HEK293T (cell line): ENCODE measurements at regions not wholly inside any gene's neighbourhood (a gene's known extent, or its start where the extent isn't known, plus 50 kb on each side); places are given as distances from the start of the nearest gene placed in this dataset.

Experiments used
- CTCF ChIA-PET: fragments of 350-600 bp; formaldehyde crosslinking; extraction: SDS; loops from one replicate; lab custom pipeline; 2021; ENCODE audit warnings: antibody characterized with exemption, inconsistent platforms; lab: Yijun Ruan, JAX
- POLR2A ChIA-PET: fragments of 350-600 bp; formaldehyde crosslinking; extraction: SDS; loops from one replicate; lab custom pipeline; 2020; ENCODE audit warnings: antibody characterized with exemption, inconsistent platforms; lab: Yijun Ruan, JAX
- DNase-seq: peaks from one replicate; pipeline ENCODE4 v3.0.0; 2012; ENCODE audit warnings: mixed read lengths; ENCODE audit errors: extremely low spot score
- ARNT ChIP-seq: fragments of 450-650 bp; IDR thresholded peaks from 2 replicates; pipeline ENCODE4 v1.6.1; 2017; ENCODE audit warnings: mild to moderate bottlenecking
- BHLHE40 ChIP-seq: fragments of 450-650 bp; IDR thresholded peaks from 2 replicates; pipeline ENCODE4 v1.6.1; 2016; ENCODE audit warnings: mild to moderate bottlenecking, moderate library complexity, borderline replicate concordance
- CTBP1 ChIP-seq: fragments of 450-650 bp; IDR thresholded peaks from 2 replicates; pipeline ENCODE4 v1.6.1; 2016; ENCODE audit warnings: borderline replicate concordance
- ELF4 ChIP-seq: fragments of 450-650 bp; IDR thresholded peaks from 2 replicates; pipeline ENCODE4 v1.6.1; 2017; ENCODE audit warnings: antibody characterized with exemption
- FOXA1 ChIP-seq: fragments of 450-650 bp; IDR thresholded peaks from 2 replicates; pipeline ENCODE4 v1.6.1; 2016; ENCODE audit warnings: mild to moderate bottlenecking
- FOXK2 ChIP-seq: fragments of 450-650 bp; IDR thresholded peaks from 2 replicates; pipeline ENCODE4 v1.6.1; 2016; ENCODE audit warnings: mild to moderate bottlenecking
- FOXM1 ChIP-seq: fragments of 450-650 bp; IDR thresholded peaks from 2 replicates; pipeline ENCODE4 v1.6.1; 2017; ENCODE audit warnings: mild to moderate bottlenecking, borderline replicate concordance
- HDGF ChIP-seq: fragments of 450-650 bp; IDR thresholded peaks from 2 replicates; pipeline ENCODE4 v1.6.1; 2017; ENCODE audit warnings: antibody characterized with exemption, borderline replicate concordance
- L3MBTL2 ChIP-seq: fragments of 450-650 bp; conservative IDR thresholded peaks from 2 replicates; pipeline ENCODE4 v1.6.1; 2016; ENCODE audit warnings: mild to moderate bottlenecking
- LEF1 ChIP-seq: fragments of 450-650 bp; IDR thresholded peaks from 2 replicates; pipeline ENCODE4 v1.6.1; 2017; ENCODE audit warnings: mild to moderate bottlenecking, borderline replicate concordance
- NFRKB ChIP-seq: fragments of 450-650 bp; IDR thresholded peaks from 2 replicates; pipeline ENCODE4 v1.6.1; 2016; ENCODE audit warnings: mild to moderate bottlenecking, moderate library complexity
- SP1 ChIP-seq: fragments of 450-650 bp; IDR thresholded peaks from 2 replicates; pipeline ENCODE4 v1.6.1; 2017
- SUZ12 ChIP-seq: fragments of 450-650 bp; IDR thresholded peaks from 2 replicates; pipeline ENCODE4 v1.6.1; 2016; ENCODE audit warnings: mild to moderate bottlenecking
- TARDBP ChIP-seq: fragments of 450-650 bp; IDR thresholded peaks from 2 replicates; pipeline ENCODE4 v1.6.1; 2016
- ZNF384 ChIP-seq: fragments of 450-650 bp; IDR thresholded peaks from 2 replicates; pipeline ENCODE4 v1.6.1; 2016
- TF ChIP-seq, protein P1 (sequence below): fragments of 450-650 bp; IDR thresholded peaks from 2 replicates; pipeline ENCODE4 v1.6.1; 2016

DNA sequence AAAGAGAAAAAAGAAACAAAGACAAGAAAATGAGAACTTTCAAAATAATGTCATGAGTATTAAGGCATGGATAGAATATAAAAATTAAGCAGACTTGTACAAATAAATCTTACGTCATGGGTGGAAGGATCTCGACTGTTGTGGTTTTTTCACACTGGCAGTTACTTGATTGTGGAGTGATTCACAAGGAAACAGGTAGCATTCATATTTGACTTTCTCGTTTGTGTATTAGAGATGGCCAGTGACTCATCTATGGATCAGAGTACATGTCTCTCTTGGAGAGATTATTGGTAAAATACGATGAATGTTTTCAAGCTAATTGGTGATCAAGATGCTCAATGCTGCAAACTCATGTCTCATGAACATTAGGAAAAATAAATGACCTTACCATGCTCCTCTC, 564.3 kb downstream of the GATA3 start:
- TF ChIP-seq ELF4: no peak
- no peak for TF ChIP-seq BHLHE40
- TF ChIP-seq FOXM1: no peak
- no peak for TF ChIP-seq LEF1
- TF ChIP-seq L3MBTL2: no peak
- TF ChIP-seq TARDBP: no peak
- TF ChIP-seq FOXA1: no peak
- TF ChIP-seq CTBP1: no peak
- TF ChIP-seq SP1: no peak
- TF ChIP-seq, protein P1, sequence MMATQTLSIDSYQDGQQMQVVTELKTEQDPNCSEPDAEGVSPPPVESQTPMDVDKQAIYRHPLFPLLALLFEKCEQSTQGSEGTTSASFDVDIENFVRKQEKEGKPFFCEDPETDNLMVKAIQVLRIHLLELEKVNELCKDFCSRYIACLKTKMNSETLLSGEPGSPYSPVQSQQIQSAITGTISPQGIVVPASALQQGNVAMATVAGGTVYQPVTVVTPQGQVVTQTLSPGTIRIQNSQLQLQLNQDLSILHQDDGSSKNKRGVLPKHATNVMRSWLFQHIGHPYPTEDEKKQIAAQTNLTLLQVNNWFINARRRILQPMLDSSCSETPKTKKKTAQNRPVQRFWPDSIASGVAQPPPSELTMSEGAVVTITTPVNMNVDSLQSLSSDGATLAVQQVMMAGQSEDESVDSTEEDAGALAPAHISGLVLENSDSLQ: no peak
- TF ChIP-seq SUZ12: no peak
- TF ChIP-seq ZNF384: no peak
- no peak for TF ChIP-seq HDGF
- TF ChIP-seq ARNT: no peak
- no peak for DNase-seq
- POLR2A ChIA-PET: no interaction called here
- CTCF ChIA-PET: no interaction called here

DNA sequence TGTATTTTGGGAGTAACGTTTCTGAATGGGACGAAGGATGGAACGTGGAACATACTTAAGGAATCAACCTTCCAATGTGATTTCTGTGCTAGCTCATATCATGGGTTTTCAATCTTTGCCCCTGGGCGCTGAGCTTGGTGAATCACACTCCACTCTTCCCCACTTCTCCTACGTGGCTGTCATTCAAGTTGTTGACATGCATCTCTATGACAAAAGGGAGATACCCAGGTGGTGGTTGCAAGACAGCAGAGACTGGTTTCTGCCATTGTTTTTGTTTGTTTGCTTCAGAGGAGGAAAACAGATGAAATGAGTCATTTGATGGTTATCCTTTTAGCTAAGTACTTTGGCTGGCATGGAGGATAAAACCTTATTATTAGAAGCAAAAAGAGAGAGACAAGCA, 573.9 kb downstream of the GATA3 start:
- ChIA-PET POLR2A (no interaction called here), CTCF (no interaction called here)
- TF ChIP-seq FOXA1: no peak
- TF ChIP-seq, protein P1: peak; percentile 41; the same call in 1 of the 2 replicates
- DNase-seq: no peak

DNA sequence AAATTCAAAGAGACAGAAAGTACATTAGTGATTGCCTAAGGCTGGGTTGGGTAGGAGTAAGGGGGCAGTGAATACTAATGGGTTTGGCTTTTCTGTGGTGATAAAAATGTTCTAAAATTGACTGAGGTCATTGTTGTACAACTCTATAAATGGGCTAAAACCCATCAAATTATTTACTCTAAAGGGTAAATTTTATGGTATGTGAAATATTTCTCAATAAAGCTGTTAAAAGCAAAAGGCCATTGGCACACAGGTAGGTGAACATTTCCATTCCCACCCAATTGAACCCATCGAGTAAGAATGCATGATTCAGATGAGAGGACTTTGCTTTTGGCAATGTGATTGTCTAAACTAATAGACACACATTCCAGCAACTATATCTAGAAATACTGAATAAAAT, 579.4 kb downstream of the GATA3 start:
- POLR2A ChIA-PET: no interaction called here

DNA sequence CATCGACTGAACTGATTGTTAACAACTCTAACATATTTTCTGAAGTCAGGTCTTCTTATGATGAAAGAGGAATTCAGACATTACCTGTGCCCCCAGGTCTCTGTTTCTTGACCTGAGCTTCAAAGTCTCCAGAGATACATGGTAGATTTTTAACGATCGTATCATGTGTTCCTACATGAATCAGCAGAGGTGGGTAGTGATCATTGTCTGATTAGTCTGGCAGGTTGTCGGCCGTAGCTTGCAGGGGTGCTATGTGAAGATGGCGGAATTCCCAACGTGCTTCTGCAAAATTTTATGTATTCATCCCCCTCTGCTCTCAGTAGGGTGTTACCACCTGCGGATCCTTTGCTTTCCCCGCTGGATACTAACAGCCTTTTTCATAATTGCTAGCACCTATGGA, 581.9 kb downstream of the GATA3 start:
- POLR2A ChIA-PET: no interaction called here
- DNase-seq: no peak
- CTCF ChIA-PET: no interaction called here
- no peak for TF ChIP-seq BHLHE40
- TF ChIP-seq SUZ12: no peak
- no peak for TF ChIP-seq L3MBTL2
- no peak for TF ChIP-seq FOXA1
- no peak for TF ChIP-seq HDGF
- no peak for TF ChIP-seq ELF4
- TF ChIP-seq SP1: no peak
- no peak for TF ChIP-seq NFRKB
- no peak for TF ChIP-seq LEF1
- TF ChIP-seq FOXM1: no peak
- TF ChIP-seq ZNF384: no peak
- TF ChIP-seq, protein P1: no peak
- no peak for TF ChIP-seq TARDBP
- TF ChIP-seq CTBP1: no peak
- no peak for TF ChIP-seq FOXK2
- no peak for TF ChIP-seq ARNT

More for the DNA sequence above, 579.4 kb downstream of the GATA3 start:
- no peak for TF ChIP-seq FOXA1
- DNase-seq: no peak
- CTCF ChIA-PET: no interaction called here

DNA sequence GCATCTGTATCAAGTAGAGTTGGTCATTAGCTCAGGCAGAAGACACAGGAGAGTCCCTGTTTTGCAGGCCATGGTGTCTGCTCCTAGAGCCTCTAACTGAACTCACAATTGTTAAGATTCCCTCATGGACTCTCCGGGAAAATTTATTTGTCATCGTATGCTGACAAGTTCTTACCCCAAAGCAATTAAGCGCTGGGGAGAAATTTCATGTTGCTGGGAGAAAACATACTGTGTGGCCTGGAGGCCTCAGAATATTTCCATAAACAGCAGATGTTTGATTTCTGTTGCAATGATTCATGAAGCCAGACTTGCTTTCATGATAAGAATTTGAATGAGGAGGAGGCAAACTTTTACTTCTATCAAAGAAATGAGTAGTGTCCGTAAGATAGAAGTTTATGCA, 583.2 kb downstream of the GATA3 start:
- ChIA-PET CTCF (no interaction called here), POLR2A (no interaction called here)
- DNase-seq: no peak
- TF ChIP-seq ELF4 (no peak), NFRKB (no peak), ZNF384 (no peak), FOXK2 (no peak), ARNT (no peak), HDGF (no peak), L3MBTL2 (no peak), SUZ12 (no peak), FOXA1 (no peak), CTBP1 (no peak), BHLHE40 (no peak), TARDBP (no peak)

DNA sequence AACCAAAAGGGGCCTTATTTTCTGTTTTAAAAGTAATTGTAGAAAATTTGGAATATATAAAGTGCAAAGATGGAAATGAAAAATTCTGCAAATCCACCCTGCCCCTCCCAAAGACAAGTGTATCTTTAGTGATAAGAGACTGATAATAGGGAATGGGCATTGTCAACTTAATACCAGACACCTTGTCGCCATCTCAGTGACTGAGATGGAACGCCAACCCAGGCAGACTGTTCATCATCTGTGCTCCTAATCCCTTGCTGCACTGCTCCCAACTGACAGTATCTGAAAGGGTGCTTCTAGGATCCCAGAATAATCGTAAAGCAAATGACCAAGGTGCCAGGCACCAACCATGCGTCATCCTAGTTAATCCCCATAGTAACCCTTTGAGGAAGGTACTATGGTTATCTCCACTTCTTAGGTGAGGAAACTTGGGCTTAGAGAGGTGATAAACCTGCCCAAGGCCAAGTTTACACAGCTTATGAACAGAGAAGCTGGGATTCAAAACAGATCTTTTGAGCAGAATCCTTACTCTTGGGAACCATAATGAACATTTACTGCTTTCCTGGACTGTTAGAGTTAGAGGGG, 583.7 kb downstream of the GATA3 start:
- DNase-seq: no peak
- TF ChIP-seq NFRKB (no peak), BHLHE40 (no peak), ARNT (no peak), SP1 (no peak), ELF4 (no peak), L3MBTL2 (no peak), TARDBP (no peak), ZNF384 (no peak), LEF1 (no peak), FOXA1 (no peak), FOXK2 (no peak)
- ChIA-PET POLR2A (no interaction called here), CTCF (no interaction called here)
